ENCODE measurements at regions not wholly inside any gene's neighbourhood (a gene's known extent, or its start where the extent isn't known, plus 50 kb on each side); places are given as distances from the start of the nearest gene placed in this dataset.

GRCh38 chr2:105554235-105554634 is 155.4 kb upstream of the FHL2 start:
- no TSS peak for BruUV-seq (replicated peaks)
- TF ChIP-seq CTCF (conservative IDR thresholded peaks at IDR 0.05; ENCODE audit: low read depth, low read length) (no peak), EZH2 (IDR thresholded peaks at IDR 0.05; ENCODE audit: borderline replicate concordance, low read depth, low read length, poor library complexity, severe bottlenecking) (no peak)
- no peak overlapping the region for H3K27ac ChIP-seq (ENCODE audit: low read depth, low read length, poor library complexity, severe bottlenecking)
- no peaks in the 10 kb centered on the region for H3K9me3 ChIP-seq (ENCODE audit: low read depth, low read length, poor library complexity, severe bottlenecking)
- peaks cover 11% of the 10 kb centered on the region for H3K27me3 ChIP-seq (replicated peaks; ENCODE audit: insufficient read depth, low read depth, low read length, poor library complexity)
- no peaks in the 10 kb centered on the region for H3K4me1 ChIP-seq (ENCODE audit: insufficient read depth, low read length, poor library complexity, severe bottlenecking)
- intact Hi-C loops (cut with micrococcal nuclease; ENCODE audit: unreplicated experiment) = no loop called here
- CTCF ChIA-PET = no interaction called here
- POLR2A ChIA-PET (ENCODE audit: low non-redundant PET) = no interaction called here
- DNase-seq (ENCODE audit: low spot score) = no peak
- H3K4me3 ChIP-seq (ENCODE audit: low read depth, low read length, poor library complexity, severe bottlenecking) = no peak overlapping the region
- H3K36me3 ChIP-seq (ENCODE audit: insufficient read depth, low read length, poor library complexity, severe bottlenecking) = no peaks in the 10 kb centered on the region

- Histone ChIP-seq H3K36me3 (ENCODE audit: insufficient read depth, low read length, poor library complexity, severe bottlenecking) (no peaks in the 10 kb centered on the region), H3K4me1 (ENCODE audit: insufficient read depth, low read length, poor library complexity, severe bottlenecking) (no peaks in the 10 kb centered on the region), H3K27ac (ENCODE audit: low read depth, low read length, poor library complexity, severe bottlenecking) (no peak overlapping the region), H3K9me3 (ENCODE audit: low read depth, low read length, poor library complexity, severe bottlenecking) (no peaks in the 10 kb centered on the region), H3K4me3 (ENCODE audit: low read depth, low read length, poor library complexity, severe bottlenecking) (no peak overlapping the region), H3K27me3 (replicated peaks; ENCODE audit: insufficient read depth, low read depth, low read length, poor library complexity) (peaks cover 14% of the 10 kb centered on the region)
- no TSS peak for BruUV-seq (replicated peaks)
- POLR2A ChIA-PET (ENCODE audit: low non-redundant PET) = no interaction called here
- TF ChIP-seq EZH2 (IDR thresholded peaks at IDR 0.05; ENCODE audit: borderline replicate concordance, low read depth, low read length, poor library complexity, severe bottlenecking) (no peak), CTCF (conservative IDR thresholded peaks at IDR 0.05; ENCODE audit: low read depth, low read length) (no peak)
- DNase-seq (ENCODE audit: low spot score) = no peak
- intact Hi-C loops (cut with micrococcal nuclease; ENCODE audit: unreplicated experiment) = no loop called here
- CTCF ChIA-PET = interaction anchor here (0.6 kb wide), 1 partner anchor 17 kb away, joined by 3 read pairs; no protein-coding TSS in a partner anchor
Observed at GRCh38 chr2:105553538-105554196, 154.8 kb upstream of the FHL2 start.

GRCh38 chr2:105546628-105546974 is 147.8 kb upstream of the FHL2 start:
- BruUV-seq (replicated peaks) = no TSS peak
- no peaks in the 10 kb centered on the region for H3K9me3 ChIP-seq (ENCODE audit: low read depth, low read length, poor library complexity, severe bottlenecking)
- ChIA-PET POLR2A (ENCODE audit: low non-redundant PET) (no interaction called here), CTCF (no interaction called here)
- no peak overlapping the region for H3K4me3 ChIP-seq (ENCODE audit: low read depth, low read length, poor library complexity, severe bottlenecking)
- TF ChIP-seq EZH2 (IDR thresholded peaks at IDR 0.05; ENCODE audit: borderline replicate concordance, low read depth, low read length, poor library complexity, severe bottlenecking) (no peak), CTCF (conservative IDR thresholded peaks at IDR 0.05; ENCODE audit: low read depth, low read length) (no peak)
- no peaks in the 10 kb centered on the region for H3K4me1 ChIP-seq (ENCODE audit: insufficient read depth, low read length, poor library complexity, severe bottlenecking)
- H3K36me3 ChIP-seq (ENCODE audit: insufficient read depth, low read length, poor library complexity, severe bottlenecking) = no peaks in the 10 kb centered on the region
- H3K27ac ChIP-seq (ENCODE audit: low read depth, low read length, poor library complexity, severe bottlenecking) = no peak overlapping the region
- DNase-seq (ENCODE audit: low spot score) = no peak
- peaks cover 5% of the 10 kb centered on the region for H3K27me3 ChIP-seq (replicated peaks; ENCODE audit: insufficient read depth, low read depth, low read length, poor library complexity)
- intact Hi-C loops (cut with micrococcal nuclease; ENCODE audit: unreplicated experiment) = no loop called here
